Right forelimb (tissue), 1 donor: ENCODE measurements at regions not wholly inside any gene's neighbourhood (a gene's known extent, or its start where the extent isn't known, plus 50 kb on each side); places are given as distances from the start of the nearest gene placed in this dataset.
"Not testable (repeated sequence)": the region's sequence is repeated elsewhere in the genome, so short reads cannot be mapped to it uniquely, and the experiment has no call there.

Source experiments
- DNase-seq: peaks from one replicate; pipeline ENCODE4 v3.0.0-alpha.2; 2018

DNA sequence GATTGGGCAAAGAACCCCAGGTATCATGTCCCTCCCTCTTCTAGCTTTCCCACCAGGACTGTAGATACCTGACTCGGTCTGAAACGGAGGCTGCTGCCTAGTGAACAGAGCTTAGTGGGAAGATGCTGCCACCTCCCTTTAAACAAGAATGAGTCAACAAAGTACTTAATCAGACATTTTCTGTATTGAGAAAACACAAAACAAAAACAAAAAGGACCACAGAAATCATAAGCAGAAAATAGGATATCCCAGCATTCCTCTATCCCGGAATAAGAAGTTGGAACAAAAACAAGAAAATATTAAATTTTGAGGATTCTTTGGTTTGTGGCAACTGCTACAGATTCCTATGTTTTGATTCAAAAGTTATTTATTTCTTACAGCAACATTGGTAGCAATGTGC lies 51.7 kb upstream of the COL8A1 start:
- DNase-seq: no peak

DNA sequence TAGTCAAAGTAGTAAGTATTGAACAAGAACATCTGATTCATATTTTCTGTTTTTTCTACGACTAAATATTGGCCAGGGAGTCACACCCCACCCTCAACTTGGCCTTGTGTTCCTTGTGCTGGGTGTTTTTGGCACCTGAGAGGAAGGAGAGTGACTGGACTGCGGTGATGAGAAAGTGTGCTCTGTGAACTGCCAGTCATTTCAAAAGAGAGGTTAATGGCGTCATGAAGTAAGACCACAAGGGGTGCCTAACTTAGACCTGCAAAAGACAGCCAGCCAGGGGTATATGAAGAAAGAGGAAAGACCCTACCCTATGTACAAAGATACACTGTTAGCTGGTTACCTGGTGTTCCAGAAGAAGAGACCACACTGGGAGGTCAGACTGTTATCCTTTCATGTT lies 58.4 kb upstream of the COL8A1 start:
- DNase-seq: no peak

DNA sequence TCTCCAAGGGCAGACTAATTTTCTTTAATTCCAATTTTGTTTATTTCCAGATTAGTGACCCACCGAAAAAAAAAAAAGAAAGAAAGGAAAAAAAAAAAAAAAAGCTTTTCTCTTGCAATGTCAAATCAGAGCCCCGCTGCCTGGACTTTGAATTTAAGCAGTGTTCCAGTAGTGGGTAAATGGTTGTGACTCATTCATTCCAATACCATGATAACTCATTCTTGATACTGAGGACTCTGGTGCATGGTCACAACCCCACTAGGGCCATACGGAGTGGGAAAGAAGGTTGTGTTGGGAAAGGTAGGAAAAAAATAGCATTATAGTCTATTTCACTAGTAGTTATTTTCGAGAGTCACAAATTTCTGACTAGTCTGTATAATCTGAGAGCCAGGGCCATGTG lies 59.1 kb upstream of the COL8A1 start:
- no peak for DNase-seq

DNA sequence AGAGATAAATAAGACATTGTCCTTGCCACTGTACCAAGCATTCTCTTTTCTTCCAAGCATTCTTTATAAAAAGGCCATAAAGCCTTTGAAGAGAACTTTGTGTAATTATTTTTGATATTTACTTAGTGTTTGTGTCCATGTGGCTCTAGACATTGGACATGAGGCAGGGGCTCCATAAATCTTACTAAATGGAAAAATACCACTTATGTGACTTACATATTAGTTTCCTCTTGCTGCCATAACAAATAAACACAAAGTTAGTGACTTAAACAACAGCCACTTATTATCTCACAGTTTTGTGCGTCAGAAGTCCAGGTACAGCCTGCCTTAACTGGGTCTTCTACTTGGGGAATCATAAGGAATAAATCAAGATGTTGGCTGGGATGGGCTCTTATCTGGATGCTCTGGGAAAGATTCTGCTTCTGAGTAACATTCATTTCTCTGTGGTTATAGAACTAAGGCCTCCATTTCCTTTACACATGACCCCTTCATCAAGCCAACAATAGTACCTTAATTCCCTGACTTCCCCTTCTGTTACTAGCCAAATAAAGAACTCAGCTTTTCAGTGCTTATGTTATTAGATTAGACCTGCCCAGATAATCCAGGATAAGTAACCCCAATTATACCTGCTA lies 59.9 kb upstream of the COL8A1 start:
- DNase-seq: no peak

DNA sequence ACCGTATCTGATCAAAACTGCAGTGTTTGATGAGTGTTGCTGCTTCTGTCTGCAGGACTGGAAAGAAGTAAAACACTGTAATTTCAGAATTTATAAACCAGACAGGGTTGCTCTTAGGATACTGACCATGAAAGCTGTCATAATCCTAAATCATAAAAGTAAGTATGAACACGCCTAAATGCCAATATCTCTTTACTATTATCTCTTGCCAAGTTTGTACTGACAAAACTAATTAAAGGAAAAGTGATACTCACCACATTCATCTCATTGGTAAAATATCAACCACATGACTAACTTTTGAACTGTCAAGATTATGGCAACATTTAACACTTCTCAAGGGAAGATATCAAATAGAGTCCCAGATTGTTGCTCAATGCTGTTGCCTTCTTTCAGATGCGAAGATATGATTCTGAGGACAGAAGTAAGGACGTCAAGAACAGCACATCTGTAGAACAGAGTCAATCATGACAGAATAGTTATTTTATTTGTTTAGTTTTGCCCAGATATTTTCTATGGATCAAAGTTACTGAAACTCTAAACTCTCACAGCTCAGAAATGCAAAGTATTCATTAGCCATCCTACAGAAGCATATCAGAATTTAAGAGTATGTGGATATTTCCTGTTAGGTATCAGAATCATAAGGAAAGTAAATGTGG lies 61.4 kb upstream of the COL8A1 start:
- DNase-seq: no peak

DNA sequence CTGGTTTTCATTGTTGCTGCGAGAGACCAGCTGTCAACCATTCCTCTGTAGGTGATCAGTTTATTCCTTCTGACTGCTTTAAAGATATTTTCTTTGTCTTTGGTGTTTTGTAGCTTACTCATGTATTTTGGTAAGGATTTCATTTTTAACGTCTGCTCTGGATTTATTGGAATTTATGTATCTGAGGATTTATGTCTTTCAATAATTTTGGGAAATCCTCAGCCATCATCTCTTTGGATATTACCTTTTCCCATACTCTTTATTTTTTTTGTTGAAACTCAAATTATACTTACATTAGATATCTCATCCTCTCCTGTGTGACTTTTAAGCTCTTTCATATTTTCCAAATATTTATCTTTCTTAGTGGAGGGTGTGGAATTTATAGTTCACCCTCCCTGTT lies 62.7 kb upstream of the COL8A1 start:
- no peak for DNase-seq

DNA sequence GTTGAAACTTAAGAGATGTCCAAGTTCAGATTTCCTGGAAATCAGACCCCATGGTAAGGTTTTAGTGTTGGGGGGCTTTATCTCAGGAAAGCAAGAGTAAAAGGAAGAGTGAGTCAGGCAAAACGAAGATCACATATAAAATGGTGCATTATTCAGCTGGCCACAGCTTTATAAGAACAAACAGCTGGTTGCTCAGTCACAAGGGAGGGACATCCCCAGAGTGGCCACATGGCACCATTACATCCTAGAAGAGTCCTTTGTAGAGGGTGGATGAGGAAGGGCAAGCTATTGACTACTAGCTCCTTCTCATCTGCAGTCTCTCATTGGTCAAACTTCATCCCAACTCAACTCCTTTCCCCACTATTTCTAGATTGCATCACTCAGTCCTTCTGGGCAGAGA lies 68.3 kb upstream of the COL8A1 start:
- DNase-seq: no peak

DNA sequence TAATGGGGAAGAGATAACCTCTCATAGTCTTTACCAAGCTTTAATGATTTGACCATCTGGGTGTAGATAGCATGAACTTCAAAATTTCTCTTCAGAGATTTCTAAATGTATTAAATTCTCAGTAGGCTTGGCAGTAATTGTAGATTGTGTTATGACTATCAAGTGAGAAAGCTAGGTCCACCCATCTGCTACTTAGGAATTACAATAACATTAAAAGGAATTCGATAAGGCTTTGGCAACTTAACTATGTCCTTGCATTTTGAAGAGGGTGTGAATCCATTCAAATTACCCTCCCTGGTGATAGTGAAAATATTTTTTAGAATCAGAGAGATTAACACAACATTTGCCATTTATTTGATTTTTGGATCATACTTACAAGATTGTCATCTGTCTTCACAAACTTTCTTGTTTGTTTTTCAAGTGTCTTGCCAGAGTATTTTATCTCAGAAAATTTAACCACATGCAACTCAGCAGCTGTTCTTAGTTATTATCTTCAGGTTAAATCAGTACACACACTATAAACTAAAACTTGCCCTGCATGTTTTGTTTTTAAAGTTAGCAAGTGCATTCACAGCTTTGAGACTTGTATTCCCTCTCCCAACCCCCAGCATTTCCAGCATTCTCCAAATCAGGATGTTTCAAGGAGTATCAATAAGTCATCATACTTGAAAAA lies 69.6 kb upstream of the COL8A1 start:
- DNase-seq: no peak

DNA sequence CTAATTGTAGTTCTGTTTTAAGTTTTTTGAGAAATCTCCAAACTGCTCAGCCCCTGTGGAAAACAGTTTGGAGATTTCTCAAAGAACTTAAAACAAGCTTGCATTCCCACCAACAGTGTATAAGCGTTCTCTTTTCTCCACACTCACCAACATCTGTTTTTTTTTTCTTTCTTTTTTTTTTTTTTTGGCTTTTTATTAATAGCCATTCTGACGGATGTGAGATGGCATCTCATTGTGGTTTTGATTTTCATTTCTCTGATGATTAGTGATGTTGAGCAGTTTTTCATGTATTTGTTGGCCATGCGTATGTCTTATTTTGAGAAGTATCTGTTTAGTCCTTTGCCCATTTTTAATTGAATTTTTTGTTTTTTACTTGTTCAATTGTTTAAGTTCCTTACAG lies 73.1 kb upstream of the COL8A1 start:
- DNase-seq: no peak

DNA sequence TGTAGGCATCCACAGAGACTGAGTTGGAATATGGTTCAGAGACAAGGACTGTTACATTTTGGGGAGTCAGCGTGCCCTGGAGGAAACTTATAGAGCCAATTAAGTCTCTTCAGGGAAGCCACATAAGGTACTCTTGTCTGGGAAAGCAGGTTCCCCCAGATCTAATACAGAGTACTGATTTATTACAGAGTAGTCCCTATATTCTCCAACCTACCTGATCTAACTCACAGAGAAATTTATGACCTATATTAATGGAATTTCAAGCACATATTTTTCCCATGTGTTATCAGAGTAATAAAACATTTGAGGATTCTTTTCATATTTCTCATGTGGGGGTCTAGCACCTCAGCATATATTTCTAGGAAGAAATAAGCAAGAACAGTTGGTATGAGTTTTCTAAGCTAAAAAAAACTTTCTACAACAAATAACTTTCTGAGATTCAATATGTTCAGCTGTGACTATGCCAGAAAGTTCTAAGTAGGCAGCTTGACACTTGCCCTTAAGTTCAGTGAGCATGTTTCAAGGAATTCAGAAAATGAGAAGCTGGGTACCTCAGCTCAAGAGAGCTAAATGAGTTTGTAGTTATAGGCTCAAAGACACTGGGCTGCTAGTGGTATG lies 75.3 kb upstream of the COL8A1 start:
- no peak for DNase-seq

DNA sequence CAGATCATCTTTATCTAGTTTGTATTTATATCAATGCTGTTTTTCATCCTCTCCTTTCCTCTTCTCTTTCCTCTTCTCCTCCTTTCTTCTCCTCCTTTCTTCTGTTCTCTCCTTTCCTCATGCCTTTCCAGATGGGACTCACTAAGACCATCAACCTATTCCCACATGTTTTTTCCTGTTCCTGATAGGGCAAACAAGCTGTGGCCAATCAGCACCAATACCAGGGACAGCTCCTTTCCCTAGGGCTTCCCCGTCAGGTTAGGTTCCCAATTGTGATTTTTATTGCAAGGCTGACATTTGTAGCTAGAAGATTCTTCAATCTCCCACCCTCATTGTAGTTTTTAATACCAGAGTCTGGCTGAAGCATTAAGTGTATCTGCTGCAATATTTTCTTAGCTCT lies 76.3 kb upstream of the COL8A1 start:
- DNase-seq: no peak

DNA sequence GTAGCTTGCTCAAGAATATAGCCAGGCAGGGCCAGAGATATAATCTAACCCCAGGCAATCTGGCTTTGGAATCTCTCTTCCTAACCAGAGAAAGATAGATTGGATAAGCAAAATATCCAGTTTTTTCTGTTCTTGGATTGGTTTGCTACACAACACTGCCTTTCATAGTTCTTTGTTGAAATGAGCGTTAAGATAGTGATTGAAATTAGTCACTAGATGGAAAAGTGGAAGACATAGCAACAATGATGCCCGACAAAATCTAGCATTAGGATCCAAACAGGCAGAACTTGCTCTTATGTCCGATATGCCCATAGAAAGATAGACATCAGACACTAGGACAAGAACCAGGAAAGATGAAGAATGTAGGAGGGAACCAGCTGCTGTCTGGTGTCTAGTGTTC lies 77.3 kb upstream of the COL8A1 start:
- no peak for DNase-seq

DNA sequence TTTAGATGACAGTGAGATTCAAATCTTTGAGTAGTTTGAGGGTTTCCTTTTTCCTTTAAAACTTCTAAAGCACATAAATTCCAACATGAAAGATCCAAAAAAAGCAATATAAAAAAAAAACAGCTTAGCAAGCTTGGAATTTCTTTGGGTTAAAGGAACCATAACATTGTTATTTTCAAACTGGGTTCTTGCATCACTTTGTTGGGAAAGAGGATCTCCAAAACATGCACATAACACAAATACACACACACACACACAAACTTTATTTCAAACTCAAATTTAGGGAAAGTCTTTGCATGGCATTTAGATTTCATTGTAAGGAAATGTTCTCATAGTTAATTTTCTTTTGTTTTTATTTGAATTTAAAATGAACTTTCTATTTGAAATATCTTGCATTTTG lies 79.2 kb upstream of the COL8A1 start:
- DNase-seq: no peak

DNA sequence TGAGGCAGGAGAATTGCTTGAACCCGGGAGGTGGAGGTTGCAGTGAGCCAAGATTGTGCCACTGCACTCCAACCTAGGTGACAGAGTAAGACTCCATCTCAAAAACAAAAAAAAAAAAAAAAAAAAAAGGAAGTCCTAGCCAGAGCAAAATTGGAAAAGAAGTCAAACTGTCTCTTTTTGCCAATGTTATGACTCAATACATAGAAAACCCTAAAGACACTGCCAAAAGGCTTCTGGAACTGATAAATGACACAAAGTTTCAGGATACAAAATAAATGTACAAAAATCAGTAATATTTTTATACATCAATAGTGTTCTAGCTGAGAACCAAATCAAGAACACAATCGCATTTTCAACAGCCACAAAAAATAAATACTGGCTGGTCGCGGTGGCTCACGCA lies 82.5 kb upstream of the COL8A1 start:
- DNase-seq: not testable (repeated sequence)

DNA sequence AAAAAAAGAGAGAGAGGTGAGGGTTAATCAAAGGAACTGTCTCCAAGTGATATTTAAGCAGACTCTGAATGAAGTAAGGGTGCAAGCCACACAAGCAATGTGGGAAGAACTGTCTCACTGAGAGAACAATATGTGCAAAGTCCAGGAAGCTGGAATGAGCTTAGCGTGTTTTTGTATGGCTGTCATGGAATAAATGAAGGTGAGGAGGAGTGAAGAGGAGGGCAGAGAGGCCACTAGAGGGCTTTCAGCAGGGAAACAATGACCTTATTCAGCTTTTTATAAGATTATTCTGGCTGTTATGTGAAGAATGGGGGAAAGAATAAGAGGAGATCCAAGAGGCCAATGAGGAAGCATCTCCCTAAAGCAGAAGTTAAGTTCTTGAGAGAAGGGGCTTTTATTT lies 86.9 kb upstream of the COL8A1 start:
- no peak for DNase-seq

DNA sequence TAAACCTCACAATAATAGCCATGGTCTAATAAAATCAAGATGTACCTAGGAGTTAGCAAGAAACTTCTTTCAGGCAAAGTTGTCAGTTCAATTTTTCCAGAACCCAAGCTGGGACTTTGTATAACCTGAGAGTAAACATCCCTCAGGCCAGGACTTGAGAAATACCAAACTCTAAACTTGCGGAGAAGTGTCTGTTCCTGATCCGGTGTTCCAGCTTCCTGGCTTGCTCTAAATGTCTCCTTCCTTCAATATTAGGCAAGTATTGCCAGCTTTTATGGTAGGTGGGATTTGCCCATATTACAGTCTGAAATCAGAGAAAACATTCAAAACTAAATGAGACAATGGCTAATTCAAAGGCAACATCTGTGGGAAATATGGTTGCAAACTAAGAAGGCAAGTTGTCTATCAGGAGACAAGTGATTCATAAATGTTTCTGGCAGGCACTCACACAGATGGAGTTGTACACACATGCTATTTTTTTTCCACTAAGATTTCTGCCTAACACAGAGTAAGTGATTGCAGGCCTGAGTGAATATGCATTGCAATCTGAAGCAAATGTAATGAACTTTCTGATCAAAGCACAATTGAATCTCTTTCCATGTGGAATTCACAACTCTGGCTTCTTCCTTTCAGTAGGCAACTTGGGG lies 88.3 kb upstream of the COL8A1 start:
- DNase-seq: no peak

DNA sequence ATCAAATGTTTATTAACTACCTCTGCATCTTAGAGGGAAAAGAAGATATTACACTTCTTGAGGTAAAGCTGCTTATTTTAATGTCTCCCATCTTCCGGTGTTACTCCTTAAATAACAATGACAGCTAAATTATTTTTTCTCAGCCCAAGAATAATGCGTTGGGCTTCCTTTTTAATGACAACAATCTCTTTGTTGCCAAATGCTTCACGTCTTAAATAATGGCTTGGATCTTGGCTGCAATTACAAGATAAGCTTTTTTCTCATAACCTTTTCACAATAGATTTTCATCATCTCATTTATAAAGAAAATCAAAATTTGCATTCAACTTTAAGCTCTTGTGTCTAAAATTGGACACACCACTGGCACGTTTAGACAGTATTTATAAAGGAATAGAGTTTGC lies 89.2 kb upstream of the COL8A1 start:
- no peak for DNase-seq

DNA sequence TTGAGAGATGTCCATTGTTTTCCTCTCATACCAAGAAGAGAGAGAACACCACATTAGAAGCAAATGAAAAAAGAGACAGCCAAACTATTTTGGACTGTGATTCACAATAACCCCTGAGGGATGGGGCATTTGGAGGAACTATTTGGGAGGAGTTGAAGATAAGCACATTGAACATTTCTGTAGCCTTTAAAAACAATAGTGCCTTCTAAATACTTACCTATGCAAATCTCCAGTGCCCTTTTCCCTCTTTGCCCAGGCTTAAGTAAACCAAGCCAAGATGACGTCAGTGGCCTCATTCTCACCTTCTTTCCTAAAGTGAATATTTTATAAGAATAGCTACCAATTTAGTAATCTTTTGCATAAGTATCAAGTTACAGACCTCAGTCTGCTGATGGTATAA lies 89.7 kb upstream of the COL8A1 start:
- no peak for DNase-seq

DNA sequence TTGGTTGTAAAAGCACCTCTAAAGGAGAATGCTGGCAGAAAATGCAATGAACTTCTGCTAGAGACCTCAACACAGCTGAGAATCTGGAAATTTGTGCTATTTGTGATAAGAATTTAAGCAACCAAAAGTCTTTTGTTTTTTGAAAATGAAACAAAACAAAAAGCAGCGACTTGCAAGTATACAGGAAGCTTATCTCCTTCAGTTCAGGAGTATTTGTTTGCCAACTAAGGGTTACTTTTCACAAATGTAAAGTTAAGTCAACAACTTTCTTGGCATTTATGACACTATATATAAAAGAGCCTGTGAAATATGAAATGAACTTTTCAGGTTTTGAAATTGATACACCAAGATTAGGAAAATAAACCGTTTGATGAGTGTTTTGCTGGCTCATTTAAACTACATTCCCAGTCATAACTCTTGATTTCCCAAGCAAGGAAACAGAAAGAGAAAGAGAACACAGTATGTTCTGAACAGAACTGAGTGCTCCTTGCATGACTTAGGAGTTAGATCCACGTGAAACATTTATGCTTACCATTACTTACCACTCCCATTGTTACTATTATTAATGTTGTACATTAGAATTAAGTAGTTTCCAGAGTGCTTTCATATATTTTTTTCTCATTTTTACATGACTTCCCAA lies 92.3 kb upstream of the COL8A1 start:
- DNase-seq: no peak

DNA sequence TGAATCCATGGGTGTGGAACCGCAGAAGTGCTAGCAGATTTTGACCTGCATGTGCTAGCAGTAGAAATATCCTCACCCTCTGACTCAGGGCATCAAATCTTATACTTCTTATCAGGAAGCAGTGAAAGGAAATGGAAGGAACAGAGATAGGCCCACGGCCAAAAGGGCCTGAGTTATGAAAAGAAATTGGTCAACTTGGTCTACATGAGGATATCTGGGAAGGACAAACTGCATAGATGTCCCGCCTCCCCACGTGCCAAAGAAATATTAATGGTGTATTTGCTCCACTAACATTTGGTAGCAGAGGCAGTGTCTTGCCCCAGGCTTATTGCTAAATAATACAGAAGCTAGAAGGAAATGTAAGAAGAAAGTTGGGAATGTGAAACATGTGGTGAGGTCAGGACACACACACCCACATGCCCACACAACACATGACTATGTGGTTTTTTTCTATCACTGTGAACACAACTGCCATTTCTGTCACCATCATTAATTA lies 93.6 kb upstream of the COL8A1 start:
- no peak for DNase-seq

DNA sequence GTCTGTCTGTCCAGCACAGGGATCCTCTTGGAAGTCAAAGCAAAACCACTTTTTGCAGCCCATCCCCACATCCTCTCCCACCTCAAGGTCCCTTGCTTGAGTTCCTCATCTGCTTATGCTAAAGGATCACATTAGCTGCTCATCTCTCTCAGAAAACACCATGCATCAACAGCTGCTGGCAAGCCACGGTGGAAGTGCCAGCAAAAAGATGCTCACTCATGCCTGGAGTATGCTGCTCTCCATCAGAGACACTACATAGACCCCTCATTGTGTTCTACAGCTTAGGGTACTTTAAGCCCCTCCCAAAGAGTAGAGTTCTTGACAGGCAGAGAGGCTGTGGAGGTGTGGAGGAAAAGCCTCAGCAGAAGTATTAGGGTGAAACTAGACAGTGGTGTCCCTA lies 94.6 kb upstream of the COL8A1 start:
- no peak for DNase-seq

DNA sequence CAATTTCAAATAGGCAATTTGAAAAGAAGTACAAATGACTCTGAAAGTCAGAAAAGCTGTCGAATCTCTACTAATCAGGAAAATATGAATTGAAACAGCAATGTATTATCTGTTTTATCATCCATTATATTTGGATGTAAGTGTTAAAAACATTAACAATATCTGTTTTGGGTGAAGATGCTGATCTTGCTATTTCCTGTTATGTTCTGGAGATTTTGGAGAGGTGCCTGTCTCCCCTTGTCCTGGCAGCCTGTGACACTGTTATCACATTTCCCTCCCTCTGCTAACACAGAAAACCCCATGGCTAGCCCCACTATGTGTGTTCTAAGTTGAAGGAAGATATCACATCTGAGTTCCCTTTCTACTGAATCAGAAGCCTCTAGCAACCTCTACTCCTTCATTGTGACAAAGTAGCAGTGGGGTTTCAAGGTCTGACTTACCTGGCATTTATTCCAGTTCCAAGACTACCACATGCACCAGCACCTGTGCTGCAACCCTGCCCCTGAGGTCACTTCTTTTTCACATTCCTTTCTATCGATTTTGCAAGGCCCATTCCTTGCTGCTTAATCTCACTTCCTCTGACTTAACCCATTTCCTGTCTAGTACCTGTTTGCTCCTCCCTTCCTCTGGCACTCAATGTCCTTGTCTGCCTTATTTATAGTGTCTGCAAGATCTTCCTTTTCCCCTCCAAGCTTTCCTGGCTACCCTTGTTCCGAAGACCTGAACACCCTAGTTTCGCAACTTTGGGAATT lies 95.5 kb upstream of the COL8A1 start:
- DNase-seq: no peak
